Large intestine (tissue), 3 donors: ENCODE measurements at regions not wholly inside any gene's neighbourhood (a gene's known extent, or its start where the extent isn't known, plus 50 kb on each side); places are given as distances from the start of the nearest gene placed in this dataset.

Experiments used
- DNase-seq, 2 donors: peaks; one replicate each; pipeline versions ENCODE4 v3.0.0 to v3.0.0-alpha.2; 2013
- H3K27ac ChIP-seq: one replicate; pipeline ENCODE4 v1.5.1; 2013; ENCODE audit warnings: low read length
- H3K27me3 ChIP-seq: 2 replicates; pipeline ENCODE4 v1.6.1; 2013; ENCODE audit warnings: low read length; ENCODE audit not compliant: control insufficient read depth, insufficient read depth
- H3K36me3 ChIP-seq: 2 replicates; pipeline ENCODE4 v1.6.1; 2013; ENCODE audit warnings: low read length; ENCODE audit not compliant: control insufficient read depth, insufficient read depth
- H3K4me1 ChIP-seq: one replicate; pipeline ENCODE4 v1.6.1; 2013; ENCODE audit warnings: low read length; ENCODE audit not compliant: control insufficient read depth, insufficient read depth
- H3K4me3 ChIP-seq: one replicate; pipeline ENCODE4 v1.5.1; 2013; ENCODE audit warnings: low read length
- H3K9me3 ChIP-seq: one replicate; pipeline ENCODE4 v1.6.1; 2013; ENCODE audit warnings: mild to moderate bottlenecking, low read depth, low read length, moderate library complexity; ENCODE audit not compliant: control insufficient read depth
- WGBS: methylation state at CpG from one replicate; pipeline ENCODE4 v1.1.5; 2013; ENCODE audit warnings: low lambda C conversion rate; ENCODE audit not compliant: insufficient coverage; 5-methylcytosine and 5-hydroxymethylcytosine counted together

DNA sequence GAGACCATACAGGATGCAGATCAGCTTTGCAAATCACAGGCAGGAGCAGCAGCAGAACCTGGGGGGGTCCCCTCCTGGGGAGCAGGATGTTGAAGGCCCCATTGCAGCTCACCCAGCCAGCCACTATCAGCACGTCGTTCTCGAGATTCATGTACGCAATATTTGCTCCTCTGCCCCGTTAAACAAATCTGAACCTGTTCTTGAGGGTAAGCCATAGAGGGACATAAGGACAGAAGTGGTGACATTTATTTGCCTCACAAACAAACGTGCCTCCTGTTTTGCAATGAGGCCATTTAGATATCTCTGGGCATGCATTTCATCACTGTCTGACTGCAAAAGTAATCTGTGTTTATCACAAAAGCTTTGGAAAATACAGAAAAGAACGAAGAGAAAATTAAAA lies 87.3 kb upstream of the BAIAP2L1 start:
- H3K9me3 ChIP-seq = no peaks in the 10 kb centered on the region
- H3K27me3 ChIP-seq = no peaks in the 10 kb centered on the region
- H3K27ac ChIP-seq = no peak overlapping the region
- no peak overlapping the region for H3K4me3 ChIP-seq
- DNase-seq = no peak
- no peaks in the 10 kb centered on the region for H3K36me3 ChIP-seq
- no peaks in the 10 kb centered on the region for H3K4me1 ChIP-seq
- 75% methylated on average over 1 of the region's 7 CpGs for WGBS

GRCh38 chr7:98483964-98484545 lies 83.2 kb upstream of the BAIAP2L1 start:
- H3K4me1 ChIP-seq = no peaks in the 10 kb centered on the region
- H3K36me3 ChIP-seq = no peaks in the 10 kb centered on the region
- H3K9me3 ChIP-seq = no peaks in the 10 kb centered on the region
- WGBS = no CpG with 5 or more reads among the region's 11 CpGs
- H3K27me3 ChIP-seq = no peaks in the 10 kb centered on the region
- no peak overlapping the region for H3K27ac ChIP-seq
- no peak for DNase-seq
- H3K4me3 ChIP-seq = no peak overlapping the region

DNA sequence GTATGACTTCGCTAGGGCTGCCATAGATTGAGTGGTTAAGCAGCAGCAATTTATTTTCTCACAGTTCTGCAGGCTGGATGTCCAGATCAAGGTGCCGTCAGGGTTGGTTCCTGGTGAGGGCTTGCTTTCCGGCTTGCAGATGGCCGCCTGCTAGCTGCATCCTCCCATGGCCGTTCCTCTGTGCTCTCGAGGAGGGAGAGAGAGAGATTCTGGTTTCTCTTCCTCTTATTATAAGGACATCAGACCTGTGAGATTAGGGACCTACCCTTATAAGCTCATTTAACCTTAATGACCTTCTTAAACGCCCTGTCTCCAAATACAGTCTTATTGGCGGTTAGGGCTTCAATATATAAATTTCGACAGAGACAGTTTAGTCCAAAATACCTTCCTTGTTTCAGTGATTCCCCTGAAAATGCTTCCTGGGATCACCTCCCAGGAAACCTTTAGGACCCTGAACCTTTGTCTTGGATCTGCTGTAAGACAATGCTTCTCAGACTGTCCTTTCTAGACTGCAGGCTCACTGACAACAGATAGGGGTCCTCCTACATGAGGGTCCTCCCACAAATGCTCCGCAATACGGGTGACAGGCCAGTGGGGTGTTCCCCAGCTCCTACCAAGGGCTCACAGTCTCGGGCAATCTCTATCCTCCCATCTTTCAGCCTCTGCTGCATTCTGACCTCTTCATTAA lies 82.5 kb upstream of the BAIAP2L1 start:
- H3K27me3 ChIP-seq = no peaks in the 10 kb centered on the region
- H3K9me3 ChIP-seq = no peaks in the 10 kb centered on the region
- WGBS = no CpG with 5 or more reads among the region's 12 CpGs
- no peaks in the 10 kb centered on the region for H3K36me3 ChIP-seq
- no peak overlapping the region for H3K4me3 ChIP-seq
- no peak for DNase-seq
- no peaks in the 10 kb centered on the region for H3K4me1 ChIP-seq
- H3K27ac ChIP-seq = no peak overlapping the region

GRCh38 chr7:98479318-98479717 lies 78.4 kb upstream of the BAIAP2L1 start:
- Histone ChIP-seq H3K36me3 (no peaks in the 10 kb centered on the region), H3K4me3 (no peak overlapping the region), H3K27me3 (no peaks in the 10 kb centered on the region), H3K27ac (no peak overlapping the region), H3K9me3 (no peaks in the 10 kb centered on the region), H3K4me1 (no peaks in the 10 kb centered on the region)
- no CpG with 5 or more reads among the region's 5 CpGs for WGBS
- no peak for DNase-seq

GRCh38 chr7:98475352-98475751 lies 74.5 kb upstream of the BAIAP2L1 start:
- peaks cover 5% of the 10 kb centered on the region for H3K27me3 ChIP-seq
- no peak for DNase-seq
- H3K9me3 ChIP-seq = no peaks in the 10 kb centered on the region
- peaks cover 7% of the 10 kb centered on the region for H3K4me1 ChIP-seq
- no peak overlapping the region for H3K4me3 ChIP-seq
- no peaks in the 10 kb centered on the region for H3K36me3 ChIP-seq
- WGBS = no CpG with 5 or more reads among the region's 3 CpGs
- no peak overlapping the region for H3K27ac ChIP-seq

GRCh38 chr7:98474558-98474957 lies 73.7 kb upstream of the BAIAP2L1 start:
- Histone ChIP-seq H3K4me1 (peaks cover 8% of the 10 kb centered on the region), H3K9me3 (no peaks in the 10 kb centered on the region), H3K27ac (no peak overlapping the region), H3K4me3 (no peak overlapping the region), H3K27me3 (peaks cover 8% of the 10 kb centered on the region), H3K36me3 (no peaks in the 10 kb centered on the region)
- no CpG with 5 or more reads among the region's 7 CpGs for WGBS
- peak in 1 of 2 donors; percentile 10 for DNase-seq

DNA sequence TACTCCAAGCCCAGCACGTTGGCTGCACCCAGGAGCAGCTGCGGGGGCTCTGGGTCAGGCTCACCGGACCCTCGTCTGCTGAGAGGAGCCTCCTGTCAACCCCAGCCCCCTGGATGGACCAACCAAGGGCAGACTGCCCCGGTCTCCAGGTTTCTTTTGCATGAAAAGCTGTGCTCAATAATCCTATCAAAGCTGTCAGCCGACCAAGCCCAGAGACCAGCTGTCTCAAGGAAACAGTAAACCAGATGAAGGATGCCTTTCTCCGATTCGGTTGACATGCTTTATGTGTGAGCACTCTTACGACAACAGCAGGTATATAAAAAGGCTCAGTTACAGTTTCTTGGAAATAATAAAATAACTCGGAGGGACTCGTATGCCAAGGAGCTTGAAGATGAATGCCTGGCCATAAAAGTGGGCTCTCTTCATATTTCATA lies 71.6 kb upstream of the BAIAP2L1 start:
- WGBS = 80% methylated on average over 1 of the region's 11 CpGs
- H3K36me3 ChIP-seq = no peaks in the 10 kb centered on the region
- peaks cover 14% of the 10 kb centered on the region for H3K27me3 ChIP-seq
- H3K9me3 ChIP-seq = no peaks in the 10 kb centered on the region
- DNase-seq = no peak
- H3K4me3 ChIP-seq = no peak overlapping the region
- H3K27ac ChIP-seq = no peak overlapping the region
- peaks cover 8% of the 10 kb centered on the region for H3K4me1 ChIP-seq

DNA sequence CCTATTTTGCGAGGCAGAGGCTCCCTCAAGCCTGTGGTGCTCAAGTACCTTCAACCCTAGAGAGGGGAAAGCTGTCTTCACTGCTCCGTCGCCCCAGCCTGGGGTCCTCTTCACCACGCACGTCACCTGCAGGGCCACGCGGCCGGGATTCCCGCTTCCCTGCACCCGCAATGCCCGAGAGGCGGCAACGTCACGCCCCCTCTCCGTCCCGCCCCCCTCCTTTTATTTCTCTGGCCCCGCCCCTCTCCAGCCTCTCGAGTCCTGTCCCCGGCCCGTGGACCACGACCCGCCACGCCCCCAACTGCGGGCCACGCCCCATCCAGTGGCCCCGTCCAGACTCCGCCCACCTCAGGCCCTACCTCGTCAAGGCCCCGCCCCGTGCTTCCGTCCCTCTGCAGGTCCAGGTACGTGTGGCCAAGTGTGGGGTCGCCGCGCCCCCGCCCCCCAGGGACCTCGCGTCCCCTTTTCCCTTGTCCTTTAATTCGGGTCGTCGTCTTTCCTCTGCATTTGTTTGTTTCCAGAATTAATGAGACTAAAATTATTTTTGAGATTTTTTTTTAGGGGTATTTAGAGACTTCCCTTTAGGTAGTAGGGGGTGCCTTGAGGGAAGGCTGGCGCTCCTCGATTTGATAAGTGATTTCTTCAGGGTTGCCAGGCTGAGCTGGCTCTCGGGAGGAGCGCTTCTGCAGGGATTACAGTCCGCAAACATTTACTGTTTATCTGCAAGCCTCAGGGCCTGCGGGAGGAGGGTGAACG lies 69.8 kb upstream of the BAIAP2L1 start:
- peak; percentile 70 to 79 for DNase-seq
- no peaks in the 10 kb centered on the region for H3K36me3 ChIP-seq
- H3K4me3 ChIP-seq = peak overlapping the region; percentile 28
- peaks cover 8% of the 10 kb centered on the region for H3K4me1 ChIP-seq
- H3K9me3 ChIP-seq = no peaks in the 10 kb centered on the region
- 0% methylated on average over 1 of the region's 48 CpGs for WGBS
- H3K27me3 ChIP-seq = peaks cover 14% of the 10 kb centered on the region
- no peak overlapping the region for H3K27ac ChIP-seq

GRCh38 chr7:98469088-98469487 lies 68.2 kb upstream of the BAIAP2L1 start:
- H3K4me1 ChIP-seq = peaks cover 8% of the 10 kb centered on the region
- H3K36me3 ChIP-seq = no peaks in the 10 kb centered on the region
- no peak for DNase-seq
- H3K27ac ChIP-seq = no peak overlapping the region
- peaks cover 14% of the 10 kb centered on the region for H3K27me3 ChIP-seq
- no CpG with 5 or more reads among the region's 1 CpG for WGBS
- H3K4me3 ChIP-seq = no peak overlapping the region
- no peaks in the 10 kb centered on the region for H3K9me3 ChIP-seq

- no peak for DNase-seq
- H3K27ac ChIP-seq = no peak overlapping the region
- no peaks in the 10 kb centered on the region for H3K36me3 ChIP-seq
- peaks cover 8% of the 10 kb centered on the region for H3K4me1 ChIP-seq
- no peak overlapping the region for H3K4me3 ChIP-seq
- WGBS = 100% methylated on average over 1 of the region's 8 CpGs
- H3K9me3 ChIP-seq = no peaks in the 10 kb centered on the region
- peaks cover 14% of the 10 kb centered on the region for H3K27me3 ChIP-seq
Observed at GRCh38 chr7:98467570-98468312, 66.9 kb upstream of the BAIAP2L1 start.
